HG02763 (cell line): ENCODE measurements at regions not wholly inside any gene's neighbourhood (a gene's known extent, or its start where the extent isn't known, plus 50 kb on each side); places are given as distances from the start of the nearest gene placed in this dataset.

Experiments
- ATAC-seq: cut with Tn5 transposase; IDR thresholded peaks from one replicate; pipeline ENCODE4 v1.9.1; 2021; ENCODE audit warnings: mild to moderate bottlenecking, moderate library complexity; ENCODE audit not compliant: unreplicated experiment

GRCh38 chr1:98336472-98337083 lies 324.9 kb upstream of the SNX7 start:
- no peak for ATAC-seq

- no peak for ATAC-seq
Measured at GRCh38 chr1:98333936-98334335, 327.6 kb upstream of the SNX7 start.

GRCh38 chr1:98333406-98333805 lies 328.1 kb upstream of the SNX7 start:
- no peak for ATAC-seq

GRCh38 chr1:98331718-98332311 lies 329.7 kb upstream of the SNX7 start:
- ATAC-seq: no peak

- ATAC-seq: no peak
Measured at GRCh38 chr1:98331243-98331642, 330.3 kb upstream of the SNX7 start.

- no peak for ATAC-seq
Measured at GRCh38 chr1:98330224-98330623, 331.3 kb upstream of the SNX7 start.

- no peak for ATAC-seq
Measured at GRCh38 chr1:98328855-98329254, 332.7 kb upstream of the SNX7 start.

- no peak for ATAC-seq
Measured at GRCh38 chr1:98327220-98327861, 334.2 kb upstream of the SNX7 start.

- ATAC-seq: no peak
Measured at GRCh38 chr1:98325646-98326440, 335.7 kb upstream of the SNX7 start.

GRCh38 chr1:98323906-98324358 lies 337.6 kb upstream of the SNX7 start:
- ATAC-seq: no peak

GRCh38 chr1:98323388-98323787 lies 338.1 kb upstream of the SNX7 start:
- ATAC-seq: no peak

- ATAC-seq: no peak
Measured at GRCh38 chr1:98322966-98323365, 338.6 kb upstream of the SNX7 start.

GRCh38 chr1:98322086-98322485 lies 339.4 kb upstream of the SNX7 start:
- no peak for ATAC-seq

GRCh38 chr1:98321191-98321590 lies 340.3 kb upstream of the SNX7 start:
- no peak for ATAC-seq

GRCh38 chr1:98316286-98316905 lies 345.1 kb upstream of the SNX7 start:
- no peak for ATAC-seq

- ATAC-seq: no peak
Measured at GRCh38 chr1:98315309-98315708, 346.2 kb upstream of the SNX7 start.

- ATAC-seq: no peak
Measured at GRCh38 chr1:98314601-98315000, 346.9 kb upstream of the SNX7 start.

- no peak for ATAC-seq
Measured at GRCh38 chr1:98306517-98307089, 354.9 kb upstream of the SNX7 start.

GRCh38 chr1:98305362-98305761 lies 356.2 kb upstream of the SNX7 start:
- no peak for ATAC-seq

- ATAC-seq: no peak
Measured at GRCh38 chr1:98304888-98305287, 356.6 kb upstream of the SNX7 start.

- ATAC-seq: no peak
Measured at GRCh38 chr1:98299861-98300260, 361.7 kb upstream of the SNX7 start.
